ENCODE measurements at regions not wholly inside any gene's neighbourhood (a gene's known extent, or its start where the extent isn't known, plus 50 kb on each side); places are given as distances from the start of the nearest gene placed in this dataset.

DNA sequence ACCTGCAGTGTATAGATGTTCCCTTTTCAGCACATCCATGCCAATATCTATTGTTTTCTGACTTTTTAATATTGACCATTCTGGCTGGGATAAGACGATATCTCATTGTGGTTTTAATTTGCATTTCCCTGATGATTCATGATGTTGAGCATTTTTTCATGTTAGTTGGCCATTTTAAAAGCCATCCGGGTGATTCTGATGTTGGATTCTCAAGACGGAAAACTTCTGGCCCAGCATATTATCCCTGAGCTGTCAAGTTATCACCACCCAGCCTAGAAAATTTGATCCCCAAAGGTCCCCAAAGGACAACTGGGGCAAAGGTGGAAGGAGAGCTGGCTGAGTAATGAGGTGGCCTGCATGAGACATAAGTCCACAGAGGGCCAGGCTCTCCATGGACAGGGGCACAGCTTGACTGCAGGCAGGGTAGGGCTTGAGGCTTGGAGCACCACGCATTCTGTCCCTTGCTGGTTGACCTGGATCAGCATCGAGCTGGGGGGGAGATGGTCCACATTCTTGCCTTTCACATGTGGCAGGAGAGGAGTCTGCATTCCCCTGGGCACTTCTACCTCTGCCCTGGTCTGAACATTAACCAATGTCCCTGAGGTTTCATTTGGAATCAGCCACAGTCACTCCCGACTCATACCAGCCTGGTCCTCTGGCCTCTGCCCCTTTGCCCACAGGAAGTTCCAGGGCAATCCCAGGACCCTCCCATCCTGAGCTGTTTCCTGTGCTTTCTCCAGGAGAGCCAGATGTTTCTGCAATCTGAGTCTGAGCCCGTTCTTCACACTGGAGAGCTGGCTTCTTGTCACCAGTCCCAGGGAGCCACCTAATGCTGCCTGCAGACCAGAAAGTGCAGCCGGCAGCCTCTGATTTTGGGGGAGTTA lies 69.2 kb downstream of the ISG20 start:
- no peak for DNase-seq

- peak; percentile 18 for DNase-seq
Observed at GRCh38 chr15:88708655-88709054, 69.8 kb downstream of the ISG20 start.

GRCh38 chr15:88710027-88710715 lies 71.4 kb downstream of the ISG20 start:
- no peak for DNase-seq

DNA sequence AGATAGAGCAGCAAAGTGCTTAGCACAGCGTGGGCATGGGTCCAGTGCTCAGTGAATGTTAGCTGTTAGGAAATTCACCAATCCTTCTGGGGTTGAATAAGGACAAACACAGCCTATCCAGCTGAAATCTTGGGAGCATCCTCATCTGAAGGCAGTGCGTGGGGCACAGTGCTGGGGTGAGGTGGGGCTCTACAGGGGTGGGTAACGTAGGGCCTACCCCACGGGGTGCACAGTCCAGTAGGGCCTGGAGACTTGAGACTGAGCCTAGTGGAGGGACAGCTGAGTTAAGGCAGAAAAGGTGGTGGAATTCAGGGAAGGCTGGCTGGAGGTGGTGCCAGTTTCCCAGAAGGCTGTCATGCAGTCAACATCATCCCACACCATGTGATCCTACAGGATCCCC lies 73.0 kb downstream of the ISG20 start:
- no peak for DNase-seq

GRCh38 chr15:88714782-88715372 lies 76.1 kb downstream of the ISG20 start:
- no peak for DNase-seq

GRCh38 chr15:88716543-88717381 lies 77.9 kb downstream of the ISG20 start:
- no peak for DNase-seq

GRCh38 chr15:88717382-88718031 lies 78.7 kb downstream of the ISG20 start:
- no peak for DNase-seq

GRCh38 chr15:88718731-88719130 lies 79.9 kb downstream of the ISG20 start:
- no peak for DNase-seq

GRCh38 chr15:88719654-88720053 lies 80.8 kb downstream of the ISG20 start:
- no peak for DNase-seq

DNA sequence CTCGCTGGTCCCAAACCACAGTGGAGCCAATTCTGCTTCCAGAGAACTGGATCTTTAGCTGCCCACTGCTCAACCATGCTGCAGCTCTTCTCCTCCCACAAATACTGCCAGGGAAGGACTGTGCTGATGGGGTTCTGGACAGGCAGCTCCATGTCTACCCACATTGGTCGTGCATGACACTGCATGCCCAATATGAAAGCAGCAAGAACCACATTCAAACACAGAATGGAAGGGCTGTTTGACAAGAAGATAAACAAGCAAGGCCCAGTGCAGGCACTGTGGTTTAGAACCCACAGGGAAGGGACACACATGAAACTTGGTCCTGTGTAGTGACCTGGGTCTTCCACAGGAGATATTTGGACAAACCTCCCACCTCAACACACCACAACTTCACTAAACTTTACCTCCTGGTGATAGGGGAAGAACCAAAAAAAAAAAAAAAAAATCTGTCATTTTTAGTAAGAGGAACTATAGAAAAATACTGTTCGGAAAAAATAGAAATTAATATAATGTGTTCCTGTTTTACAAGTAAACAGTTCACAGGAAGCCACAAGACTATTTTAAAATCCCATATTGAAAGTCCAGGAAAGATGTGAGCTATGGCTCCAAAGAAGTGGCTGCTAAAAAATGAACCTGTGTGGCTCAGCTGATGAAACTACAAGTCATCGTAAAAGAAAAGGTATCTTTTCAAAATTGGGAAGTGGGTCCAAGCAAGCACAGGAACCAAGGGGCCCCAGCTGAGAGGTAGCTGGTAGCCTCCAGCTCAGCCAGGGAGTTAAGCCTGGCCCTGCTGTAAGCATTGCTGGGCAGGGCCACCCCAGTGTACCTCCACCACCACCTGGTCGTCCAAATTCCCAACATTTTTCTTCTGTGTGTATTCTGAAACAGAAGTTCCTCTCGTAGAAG lies 77.7 kb upstream of the ACAN start:
- no peak for DNase-seq

GRCh38 chr15:88727439-88727838 lies 75.8 kb upstream of the ACAN start:
- DNase-seq, result no peak

- DNase-seq, result no peak
Observed at GRCh38 chr15:88729581-88729980, 73.7 kb upstream of the ACAN start.

DNA sequence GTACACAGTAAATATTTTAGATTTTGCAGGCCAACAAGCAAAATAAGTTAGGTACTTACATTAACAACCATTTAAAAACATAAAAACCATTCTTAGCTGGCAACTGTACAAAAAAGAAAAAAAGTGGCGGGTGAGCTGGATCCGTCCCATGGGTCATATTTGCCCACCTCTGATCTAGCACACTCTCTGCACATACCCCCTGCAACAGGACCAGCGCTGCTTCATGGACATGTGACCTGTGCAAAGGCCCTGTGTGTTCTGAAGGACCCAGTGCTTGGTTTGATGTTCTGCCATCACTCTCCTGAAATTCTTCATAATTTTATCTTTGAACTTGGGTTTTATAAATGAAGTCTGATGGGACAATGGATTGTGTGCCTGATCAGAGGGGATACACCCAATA lies 72.5 kb upstream of the ACAN start:
- DNase-seq, result no peak

DNA sequence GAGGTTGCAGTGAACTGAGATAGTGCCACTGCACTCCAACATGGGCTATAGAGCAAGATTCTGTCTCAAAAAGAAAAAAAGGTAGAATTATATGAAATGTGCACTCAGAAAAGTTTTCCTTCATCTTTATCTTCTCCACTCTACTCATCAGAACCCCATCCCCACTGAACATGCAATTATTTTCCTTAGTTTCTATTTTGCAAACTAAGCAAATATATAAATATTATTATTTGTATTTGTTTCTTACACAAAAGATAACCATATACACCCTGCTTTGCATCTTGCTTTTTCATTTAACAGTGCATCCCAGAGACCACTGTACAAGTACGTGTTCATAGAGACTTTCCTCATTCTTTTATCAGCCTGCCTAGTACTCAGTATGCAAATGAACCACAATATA lies 68.0 kb upstream of the ACAN start:
- DNase-seq, result no peak

DNA sequence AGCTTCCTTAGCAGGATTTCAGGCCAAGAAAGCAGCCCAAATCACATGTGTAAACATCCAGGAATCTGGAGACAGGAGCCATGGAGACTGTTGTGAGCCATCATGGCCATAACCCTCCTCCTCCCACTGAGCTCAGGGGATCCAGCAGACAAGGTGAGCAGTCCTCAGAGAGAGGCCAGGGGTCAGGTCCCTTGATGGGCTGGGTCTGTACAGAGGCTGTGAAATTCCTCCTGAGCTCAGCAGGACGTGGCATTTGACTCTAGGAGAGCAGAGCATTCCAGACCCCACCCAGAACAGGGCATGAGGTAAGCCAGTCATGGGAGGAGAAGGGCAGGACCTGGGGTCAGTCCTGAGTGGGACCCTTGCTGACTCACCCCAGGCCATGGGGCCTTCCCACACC lies 67.0 kb upstream of the ACAN start:
- no peak for DNase-seq

- DNase-seq, result no peak
Observed at GRCh38 chr15:88738796-88739195, 64.4 kb upstream of the ACAN start.

- no peak for DNase-seq
Observed at GRCh38 chr15:88739541-88739940, 63.7 kb upstream of the ACAN start.

DNA sequence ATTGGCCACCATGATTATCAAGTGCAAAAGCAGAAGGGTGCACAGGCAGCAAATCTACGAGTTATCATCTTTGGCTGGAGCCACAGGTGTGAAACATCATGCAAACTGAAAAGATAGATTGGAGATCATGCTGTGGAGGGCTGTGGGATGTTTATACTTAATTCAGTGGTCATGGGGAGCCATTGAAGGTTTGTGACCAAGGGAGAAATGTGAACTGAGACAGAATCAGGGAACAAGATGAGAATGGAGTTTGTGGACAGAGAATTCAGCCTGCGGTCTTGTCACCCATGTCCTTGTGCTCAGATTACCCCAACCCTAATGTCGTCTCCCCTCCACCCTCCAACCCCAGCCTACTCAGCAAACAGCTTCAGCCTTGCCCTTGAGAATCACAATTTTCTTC lies 62.9 kb upstream of the ACAN start:
- DNase-seq, result no peak

DNA sequence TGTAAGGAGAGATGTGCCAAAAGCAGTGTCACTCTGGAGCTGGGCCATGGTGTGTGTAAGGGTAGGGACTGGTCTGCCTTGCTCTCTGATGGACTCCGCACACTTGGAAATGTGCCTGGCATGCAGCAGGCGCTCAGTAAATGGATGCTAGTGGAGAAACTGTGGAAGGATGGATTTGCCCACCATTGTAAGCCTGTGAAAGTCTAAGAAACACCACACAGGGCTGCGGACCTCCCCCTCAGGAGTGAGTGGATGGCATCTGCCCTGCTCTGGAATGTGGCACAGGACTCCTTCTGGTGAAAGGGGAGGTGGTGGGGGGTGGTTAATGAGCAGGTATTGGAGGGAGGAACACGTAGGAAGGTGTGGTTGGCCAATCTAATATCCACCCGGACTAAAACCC lies 62.2 kb upstream of the ACAN start:
- no peak for DNase-seq

DNA sequence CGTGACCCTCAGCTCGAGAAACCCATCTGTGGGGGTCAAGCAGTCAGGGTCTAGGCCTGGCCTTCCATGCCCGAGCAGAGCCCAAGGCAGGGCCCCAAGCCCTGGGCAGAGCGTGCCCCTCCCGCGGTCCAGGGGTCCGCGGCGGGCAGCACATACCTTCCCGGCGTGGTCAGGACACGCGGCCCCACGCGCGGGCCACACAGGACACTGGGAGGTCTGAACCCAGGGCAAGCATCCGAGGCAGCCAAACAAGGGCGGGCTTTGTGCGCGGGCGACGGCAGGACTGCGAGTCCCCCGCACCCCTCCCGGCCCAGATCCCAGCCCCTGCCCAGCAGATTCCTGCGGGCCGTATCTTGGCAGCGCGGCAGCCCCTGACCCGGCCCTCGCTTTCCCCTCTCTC lies 61.6 kb upstream of the ACAN start:
- DNase-seq, result no peak

DNA sequence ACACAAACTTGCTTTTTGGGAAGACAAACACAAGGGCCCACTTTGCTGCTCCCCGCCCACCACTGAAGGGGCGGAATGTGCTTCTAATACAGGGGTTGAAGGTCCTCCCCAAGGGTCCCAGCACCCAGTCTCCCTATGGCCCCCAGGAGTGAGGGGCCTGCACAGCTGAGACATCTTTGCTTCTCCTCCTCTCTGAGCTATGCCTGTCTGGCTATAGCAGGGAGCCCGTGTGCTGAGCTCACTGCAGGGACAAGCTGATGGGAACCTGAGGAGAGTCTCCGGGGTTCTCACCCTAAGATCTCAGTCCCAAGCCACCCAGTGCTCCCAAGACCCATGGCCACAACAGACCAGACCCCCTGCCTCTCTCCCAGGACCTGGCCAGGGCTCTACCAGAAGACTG lies 61.1 kb upstream of the ACAN start:
- DNase-seq, result no peak

Data from CD4-positive, alpha-beta T cell treated with Interferon gamma for 1 hour (primary cell).